Esophagus squamous epithelium (tissue), 4 donors: ENCODE measurements at regions not wholly inside any gene's neighbourhood (a gene's known extent, or its start where the extent isn't known, plus 50 kb on each side); places are given as distances from the start of the nearest gene placed in this dataset.

Experiments used
- CTCF ChIP-seq, 6 experiments: fragments of 450-650 bp in 4 of 6; fragments of 200-600 bp in 2 of 6; sonication (generic) in 2 of 6; IDR thresholded peaks; one replicate each; pipeline ENCODE4 v1.5.1; 2016 to 2019; ENCODE audit warnings: antibody characterized with exemption in 6 of 6, mild to moderate bottlenecking in 4 of 6, moderate library complexity in 4 of 6
- POLR2A ChIP-seq, 4 donors: fragments of 450-650 bp; IDR thresholded peaks; one replicate each; pipeline ENCODE4 v1.6.1; 2017; ENCODE audit warnings: antibody characterized with exemption in 4 of 4, mild to moderate bottlenecking in 4 of 4, moderate library complexity in 3 of 4

- no peak for TF ChIP-seq CTCF (IDR thresholded peaks at IDR 0.05)
- TF ChIP-seq POLR2A (IDR thresholded peaks at IDR 0.05) = no peak
Measured at GRCh38 chr4:181173046-181173445, 1070.2 kb upstream of the TENM3 start.
